ENCODE measurements at regions not wholly inside any gene's neighbourhood (a gene's known extent, or its start where the extent isn't known, plus 50 kb on each side); places are given as distances from the start of the nearest gene placed in this dataset.
A peak's percentile ranks its signal among the peaks of the same experiment; 100 is the strongest.

DNA sequence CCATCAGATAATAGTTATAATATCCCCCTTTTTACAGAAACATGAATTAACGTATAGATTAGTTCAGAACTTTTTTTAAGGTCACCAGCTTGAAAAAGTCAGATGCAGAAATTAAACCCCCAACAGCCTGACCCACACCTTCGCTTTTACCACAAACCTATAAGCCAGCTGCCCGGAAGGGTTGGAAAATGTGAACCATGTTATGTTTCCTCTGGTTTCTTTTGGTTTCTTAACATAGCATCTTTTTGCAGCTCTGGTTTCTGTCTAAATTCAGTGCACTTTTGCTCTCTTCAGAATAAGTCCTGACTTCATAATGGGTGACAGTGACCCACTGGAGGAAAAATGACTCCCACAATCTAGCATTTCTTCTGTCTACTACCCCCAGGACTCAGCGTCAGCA, 381.7 kb upstream of the DDX18 start:
- no peak overlapping the region for H3K4me3 ChIP-seq (ENCODE audit: low read depth, low read length, poor library complexity, severe bottlenecking)
- no peak for DNase-seq (ENCODE audit: low spot score)
- ChIA-PET CTCF (ENCODE audit: unreplicated experiment) (no interaction called here), POLR2A (no interaction called here)
- intact Hi-C loops (cut with micrococcal nuclease; ENCODE audit: unreplicated experiment) = no loop called here
- BruUV-seq (replicated peaks) = no TSS peak
- H3K79me2 ChIP-seq (ENCODE audit: insufficient read depth, low read depth, low read length) = no peaks in the 10 kb centered on the region
- H4K20me1 ChIP-seq (ENCODE audit: insufficient read depth, low read length) = no peaks in the 10 kb centered on the region
- no peak for TF ChIP-seq EZH2phosphoT487 (IDR thresholded peaks at IDR 0.05; ENCODE audit: borderline replicate concordance, low read depth, low read length)
- no peak overlapping the region for H3K4me2 ChIP-seq (ENCODE audit: low read length)
- no peaks in the 10 kb centered on the region for H3K9me2 ChIP-seq (ENCODE audit: insufficient read depth, low read length)
- H3K9me3 ChIP-seq (ENCODE audit: low read length) = no peaks in the 10 kb centered on the region
- H3K27ac ChIP-seq (ENCODE audit: low read depth, low read length, poor library complexity, severe bottlenecking) = no peak overlapping the region
- no peaks in the 10 kb centered on the region for H3K4me1 ChIP-seq (ENCODE audit: insufficient read depth, low read length, poor library complexity, severe bottlenecking)
- H3K36me3 ChIP-seq (ENCODE audit: insufficient read depth, low read length) = no peaks in the 10 kb centered on the region
- no peak overlapping the region for H2AFZ ChIP-seq (ENCODE audit: low read length)

DNA sequence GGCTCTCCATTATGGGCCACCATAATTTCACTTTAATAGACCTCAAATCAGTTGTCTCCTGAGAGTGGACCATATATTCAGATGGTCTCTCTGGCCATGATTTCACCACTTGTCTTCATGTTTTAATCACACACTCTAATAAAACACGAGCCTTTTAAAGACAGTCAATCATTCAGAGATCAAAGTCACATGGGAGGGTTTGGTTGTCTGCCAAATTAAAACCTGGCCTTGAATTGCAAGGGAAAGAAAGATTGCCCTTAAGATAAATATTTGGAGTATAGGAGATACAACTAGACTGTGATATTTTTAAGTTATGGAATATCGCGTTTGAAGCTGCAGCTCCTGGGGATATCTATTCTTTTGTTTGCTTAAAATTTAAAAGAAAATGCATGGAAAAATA, 377.8 kb upstream of the DDX18 start:
- intact Hi-C loops (cut with micrococcal nuclease; ENCODE audit: unreplicated experiment) = no loop called here
- Histone ChIP-seq H3K4me3 (ENCODE audit: low read depth, low read length, poor library complexity, severe bottlenecking) (no peak overlapping the region), H3K36me3 (ENCODE audit: insufficient read depth, low read length) (no peaks in the 10 kb centered on the region), H2AFZ (ENCODE audit: low read length) (no peak overlapping the region), H3K4me2 (ENCODE audit: low read length) (no peak overlapping the region), H3K27ac (ENCODE audit: low read depth, low read length, poor library complexity, severe bottlenecking) (no peak overlapping the region), H4K20me1 (ENCODE audit: insufficient read depth, low read length) (no peaks in the 10 kb centered on the region), H3K79me2 (ENCODE audit: insufficient read depth, low read depth, low read length) (no peaks in the 10 kb centered on the region), H3K4me1 (ENCODE audit: insufficient read depth, low read length, poor library complexity, severe bottlenecking) (no peaks in the 10 kb centered on the region), H3K9me2 (ENCODE audit: insufficient read depth, low read length) (no peaks in the 10 kb centered on the region), H3K9me3 (ENCODE audit: low read length) (no peaks in the 10 kb centered on the region)
- TF ChIP-seq, protein P1, sequence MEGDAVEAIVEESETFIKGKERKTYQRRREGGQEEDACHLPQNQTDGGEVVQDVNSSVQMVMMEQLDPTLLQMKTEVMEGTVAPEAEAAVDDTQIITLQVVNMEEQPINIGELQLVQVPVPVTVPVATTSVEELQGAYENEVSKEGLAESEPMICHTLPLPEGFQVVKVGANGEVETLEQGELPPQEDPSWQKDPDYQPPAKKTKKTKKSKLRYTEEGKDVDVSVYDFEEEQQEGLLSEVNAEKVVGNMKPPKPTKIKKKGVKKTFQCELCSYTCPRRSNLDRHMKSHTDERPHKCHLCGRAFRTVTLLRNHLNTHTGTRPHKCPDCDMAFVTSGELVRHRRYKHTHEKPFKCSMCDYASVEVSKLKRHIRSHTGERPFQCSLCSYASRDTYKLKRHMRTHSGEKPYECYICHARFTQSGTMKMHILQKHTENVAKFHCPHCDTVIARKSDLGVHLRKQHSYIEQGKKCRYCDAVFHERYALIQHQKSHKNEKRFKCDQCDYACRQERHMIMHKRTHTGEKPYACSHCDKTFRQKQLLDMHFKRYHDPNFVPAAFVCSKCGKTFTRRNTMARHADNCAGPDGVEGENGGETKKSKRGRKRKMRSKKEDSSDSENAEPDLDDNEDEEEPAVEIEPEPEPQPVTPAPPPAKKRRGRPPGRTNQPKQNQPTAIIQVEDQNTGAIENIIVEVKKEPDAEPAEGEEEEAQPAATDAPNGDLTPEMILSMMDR (conservative IDR thresholded peaks at IDR 0.05; ENCODE audit: low read length) = no peak
- TF ChIP-seq EZH2phosphoT487 (IDR thresholded peaks at IDR 0.05; ENCODE audit: borderline replicate concordance, low read depth, low read length) = no peak
- no TSS peak for BruUV-seq (replicated peaks)
- no peak for DNase-seq (ENCODE audit: low spot score)
- ChIA-PET POLR2A (no interaction called here), CTCF (ENCODE audit: unreplicated experiment) (no interaction called here)

DNA sequence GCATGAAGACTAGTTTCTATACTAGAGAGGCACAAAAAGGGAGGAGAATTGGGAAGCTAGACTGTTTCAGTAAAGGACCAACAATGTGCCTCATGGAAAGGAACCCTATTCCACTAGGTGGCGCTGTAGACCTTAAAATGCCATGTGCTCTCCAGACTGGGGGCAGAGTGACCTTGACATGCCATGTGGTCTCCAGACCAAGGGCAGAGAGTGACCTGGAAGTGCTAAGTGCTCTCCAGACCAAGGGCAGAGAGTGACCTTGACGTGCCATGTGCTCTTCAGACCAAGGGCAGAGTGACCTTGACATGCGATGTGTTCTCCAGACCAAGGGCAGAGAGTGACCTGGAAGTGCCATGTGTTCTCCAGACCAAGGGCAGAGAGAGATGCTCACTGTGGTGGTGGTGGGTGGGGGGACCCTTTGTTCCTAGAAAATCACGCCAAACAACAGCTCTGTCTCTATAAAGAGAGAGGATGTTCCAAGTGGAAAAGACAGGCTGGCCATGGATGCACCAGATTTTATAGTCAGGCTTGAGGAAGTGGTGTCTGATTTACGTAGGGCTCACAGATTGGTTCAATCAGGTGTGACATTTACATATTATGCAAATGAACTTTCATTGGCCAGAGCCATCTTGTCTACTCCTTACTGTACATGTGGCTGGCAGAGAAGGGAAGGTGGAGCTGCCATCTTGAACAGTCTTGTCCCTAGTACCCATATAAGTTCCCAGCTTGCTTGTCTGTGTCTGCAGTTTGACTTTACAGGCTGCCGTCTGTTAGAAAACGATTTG, 344.0 kb upstream of the DDX18 start:
- intact Hi-C loops (cut with micrococcal nuclease; ENCODE audit: unreplicated experiment) = loop anchor here (2.0 kb wide), 2 partner anchors 302 to 314 kb away; no protein-coding TSS in a partner anchor
- no peak overlapping the region for H3K4me2 ChIP-seq (ENCODE audit: low read length)
- H3K36me3 ChIP-seq (ENCODE audit: insufficient read depth, low read length) = no peaks in the 10 kb centered on the region
- BruUV-seq (replicated peaks) = no TSS peak
- H3K79me2 ChIP-seq (ENCODE audit: insufficient read depth, low read depth, low read length) = no peaks in the 10 kb centered on the region
- POLR2A ChIA-PET = no interaction called here
- peak overlapping the region; percentile 67 for H2AFZ ChIP-seq (ENCODE audit: low read length)
- H3K9me3 ChIP-seq (ENCODE audit: low read length) = 0 out of 2 replicates have a peak, but pooled peaks cover 8% of the 10 kb centered on the region
- peak; percentile 63 for DNase-seq (ENCODE audit: low spot score)
- no peaks in the 10 kb centered on the region for H4K20me1 ChIP-seq (ENCODE audit: insufficient read depth, low read length)
- H3K4me3 ChIP-seq (ENCODE audit: low read depth, low read length, poor library complexity, severe bottlenecking) = no peak overlapping the region
- TF ChIP-seq, protein P1 (conservative IDR thresholded peaks at IDR 0.05; ENCODE audit: low read length) = peak; percentile 86
- no peak for TF ChIP-seq EZH2phosphoT487 (IDR thresholded peaks at IDR 0.05; ENCODE audit: borderline replicate concordance, low read depth, low read length)
- H3K4me1 ChIP-seq (ENCODE audit: insufficient read depth, low read length, poor library complexity, severe bottlenecking) = no peaks in the 10 kb centered on the region
- no peak overlapping the region for H3K27ac ChIP-seq (ENCODE audit: low read depth, low read length, poor library complexity, severe bottlenecking)
- H3K9me2 ChIP-seq (ENCODE audit: insufficient read depth, low read length) = no peaks in the 10 kb centered on the region
- CTCF ChIA-PET (ENCODE audit: unreplicated experiment) = interaction anchor here (1.2 kb wide), 1 partner anchor 542 kb away, joined by 3 read pairs; no protein-coding TSS in a partner anchor
